HG03060 (cell line): ENCODE measurements at regions not wholly inside any gene's neighbourhood (a gene's known extent, or its start where the extent isn't known, plus 50 kb on each side); places are given as distances from the start of the nearest gene placed in this dataset.

Source experiments
- ATAC-seq: cut with Tn5 transposase; IDR thresholded peaks from one replicate; pipeline ENCODE4 v1.9.1; 2021; ENCODE audit warnings: low read depth, moderate number of reproducible peaks; ENCODE audit not compliant: unreplicated experiment

- ATAC-seq: no peak
These were observed 569.6 kb downstream of the AACS start for GRCh38 chr12:125634813-125635212.

- no peak for ATAC-seq
These were observed 574.6 kb downstream of the AACS start for GRCh38 chr12:125639826-125640225.

- no peak for ATAC-seq
These were observed 577.8 kb downstream of the AACS start for GRCh38 chr12:125643055-125643454.

- no peak for ATAC-seq
These were observed 580.5 kb downstream of the AACS start for GRCh38 chr12:125645724-125646123.

- no peak for ATAC-seq
These were observed 585.4 kb downstream of the AACS start for GRCh38 chr12:125650587-125650986.

- ATAC-seq: no peak
These were observed 586.4 kb downstream of the AACS start for GRCh38 chr12:125651625-125652024.

- no peak for ATAC-seq
These were observed 587.4 kb downstream of the AACS start for GRCh38 chr12:125652681-125653080.

- ATAC-seq: no peak
These were observed 592.4 kb downstream of the AACS start for GRCh38 chr12:125657681-125658080.

GRCh38 chr12:125674554-125675338 is 609.5 kb downstream of the AACS start:
- no peak for ATAC-seq

- no peak for ATAC-seq
These were observed 611.1 kb downstream of the AACS start for GRCh38 chr12:125676366-125676765.

- ATAC-seq: no peak
These were observed 612.6 kb downstream of the AACS start for GRCh38 chr12:125677829-125678228.

- no peak for ATAC-seq
These were observed 613.4 kb downstream of the AACS start for GRCh38 chr12:125678589-125678993.

GRCh38 chr12:125683748-125684381 is 618.6 kb downstream of the AACS start:
- peak; percentile 75 for ATAC-seq

- no peak for ATAC-seq
These were observed 619.9 kb downstream of the AACS start for GRCh38 chr12:125684968-125685790.

GRCh38 chr12:125685915-125686314 is 620.7 kb downstream of the AACS start:
- no peak for ATAC-seq

GRCh38 chr12:125687403-125687802 is 622.2 kb downstream of the AACS start:
- no peak for ATAC-seq

GRCh38 chr12:125687820-125688219 is 622.6 kb downstream of the AACS start:
- no peak for ATAC-seq

- no peak for ATAC-seq
These were observed 623.0 kb downstream of the AACS start for GRCh38 chr12:125688223-125688622.

GRCh38 chr12:125688881-125689280 is 623.6 kb downstream of the AACS start:
- ATAC-seq: no peak

GRCh38 chr12:125689576-125690410 is 624.6 kb downstream of the AACS start:
- ATAC-seq: no peak
